ENCODE measurements at regions not wholly inside any gene's neighbourhood (a gene's known extent, or its start where the extent isn't known, plus 50 kb on each side); places are given as distances from the start of the nearest gene placed in this dataset.

DNA sequence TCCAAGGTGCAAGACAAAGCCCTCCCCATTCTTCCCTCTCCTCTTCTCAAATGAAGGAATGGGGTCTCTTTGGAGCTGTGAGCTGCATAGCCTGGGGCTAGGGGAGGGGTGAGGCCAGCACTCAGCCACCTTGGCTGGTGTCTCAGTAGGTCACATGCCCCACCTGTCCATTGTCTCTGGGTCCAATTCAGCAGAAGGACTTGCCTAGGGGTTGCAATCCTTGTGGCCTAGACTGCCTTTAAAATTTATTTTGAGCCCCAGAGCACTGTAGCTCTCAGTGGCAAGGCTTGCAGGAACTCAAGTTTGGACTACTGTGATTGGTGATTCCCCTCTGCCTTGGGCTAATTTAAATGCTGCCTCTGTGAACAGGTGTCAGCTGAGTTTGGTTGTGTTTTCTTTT is 336.7 kb downstream of the DDX10 start:
- Histone ChIP-seq H3K18ac (ENCODE audit: extremely low read depth, low read length) (no peak overlapping the region), H2AK5ac (ENCODE audit: low read depth, low read length) (no peak overlapping the region)
- no peak for DNase-seq (ENCODE audit: low read depth in 1 of 2, low spot score in 2 of 2)

More for the DNA sequence above, 336.7 kb downstream of the DDX10 start:
- Histone ChIP-seq H3K23me2 (ENCODE audit: low read depth, low read length) (no peaks in the 10 kb centered on the region), H3K9ac (replicated peaks in 1 of 4; ENCODE audit: extremely low read depth in 1 of 4, low read depth in 3 of 4, low read length in 3 of 4) (no peak overlapping the region), H3K27me3 (replicated peaks in 1 of 4; ENCODE audit: control insufficient read depth in 3 of 4, extremely low read depth in 1 of 4, insufficient read depth in 3 of 4, low read length in 3 of 4) (no peaks in the 10 kb centered on the region), H3K4me1 (replicated peaks in 1 of 4; ENCODE audit: control insufficient read depth in 3 of 4, insufficient read depth in 4 of 4, low read length in 3 of 4) (no peaks in the 10 kb centered on the region), H4K20me1 (replicated peaks in 1 of 2; ENCODE audit: control insufficient read depth in 1 of 2, insufficient read depth in 2 of 2, low read length in 2 of 2) (no peaks in the 10 kb centered on the region), H2BK20ac (ENCODE audit: low read length) (no peak overlapping the region), H3K36me3 (ENCODE audit: control insufficient read depth in 2 of 4, insufficient read depth in 4 of 4, low read length in 3 of 4) (no peaks in the 10 kb centered on the region), H3K23ac (ENCODE audit: insufficient read length) (no peak overlapping the region), H4K91ac (replicated peaks; ENCODE audit: insufficient read length, low read length) (no peak overlapping the region), H3K79me2 (ENCODE audit: control insufficient read depth in 1 of 2, insufficient read depth in 2 of 2, low read length in 2 of 2) (no peaks in the 10 kb centered on the region), H3K14ac (ENCODE audit: insufficient read length) (no peak overlapping the region), H2BK12ac (ENCODE audit: low read depth, low read length) (no peak overlapping the region), H2AFZ (ENCODE audit: low read length) (no peak overlapping the region), H3K4me3 (ENCODE audit: extremely low read depth in 1 of 4, insufficient read depth in 2 of 4, low read depth in 3 of 4, low read length in 4 of 4) (no peak overlapping the region), H3K9me3 (ENCODE audit: insufficient read depth in 2 of 2, low read depth in 1 of 2, low read length in 1 of 2) (no peaks in the 10 kb centered on the region), H4K5ac (ENCODE audit: insufficient read length, low read depth, low read length) (no peak overlapping the region), H3K79me1 (ENCODE audit: low read depth, low read length) (no peaks in the 10 kb centered on the region), H3K4ac (replicated peaks; ENCODE audit: insufficient read length, low read depth, low read length) (no peak overlapping the region), H2BK5ac (ENCODE audit: low read depth, low read length) (no peak overlapping the region), H4K8ac (ENCODE audit: extremely low read depth, insufficient read depth, low read length) (no peak overlapping the region), H3K4me2 (ENCODE audit: insufficient read depth in 1 of 2, low read depth in 2 of 2, low read length in 2 of 2) (no peak overlapping the region), H2BK15ac (ENCODE audit: low read length) (no peak overlapping the region), H2BK120ac (replicated peaks; ENCODE audit: low read depth, low read length) (no peak overlapping the region), H3K27ac (ENCODE audit: low read depth, low read length) (no peak overlapping the region), H3K56ac (replicated peaks; ENCODE audit: insufficient read length, low read depth, low read length) (no peak overlapping the region)
- ChIA-PET POLR2A (ENCODE audit: partially characterized antibody) (no interaction called here), CTCF (ENCODE audit: partially characterized antibody) (interaction anchor here (1.0 kb wide), 1 partner anchor 23 kb away, joined by 3 read pairs; no protein-coding TSS in a partner anchor)
- TF ChIP-seq, protein P1, sequence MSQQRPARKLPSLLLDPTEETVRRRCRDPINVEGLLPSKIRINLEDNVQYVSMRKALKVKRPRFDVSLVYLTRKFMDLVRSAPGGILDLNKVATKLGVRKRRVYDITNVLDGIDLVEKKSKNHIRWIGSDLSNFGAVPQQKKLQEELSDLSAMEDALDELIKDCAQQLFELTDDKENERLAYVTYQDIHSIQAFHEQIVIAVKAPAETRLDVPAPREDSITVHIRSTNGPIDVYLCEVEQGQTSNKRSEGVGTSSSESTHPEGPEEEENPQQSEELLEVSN (IDR thresholded peaks at IDR 0.05): no peak
- no peak for TF ChIP-seq MAFK (IDR thresholded peaks at IDR 0.05; ENCODE audit: low read depth, low read length)
- TF ChIP-seq YY1 (IDR thresholded peaks at IDR 0.05; ENCODE audit: low read depth, low read length): no peak
- TF ChIP-seq EZH2 (IDR thresholded peaks at IDR 0.05; ENCODE audit: low read depth, low read length, severe bottlenecking): no peak
- no peak for TF ChIP-seq BCL11A (IDR thresholded peaks at IDR 0.05; ENCODE audit: low read depth in 2 of 2, low read length in 2 of 2)
- no peak for TF ChIP-seq POU5F1 (IDR thresholded peaks at IDR 0.05; ENCODE audit: low read depth, low read length)
- no peak for TF ChIP-seq ZNF274 (IDR thresholded peaks at IDR 0.05; ENCODE audit: borderline replicate concordance, extremely low read depth, low read length)
- TF ChIP-seq, protein P2, sequence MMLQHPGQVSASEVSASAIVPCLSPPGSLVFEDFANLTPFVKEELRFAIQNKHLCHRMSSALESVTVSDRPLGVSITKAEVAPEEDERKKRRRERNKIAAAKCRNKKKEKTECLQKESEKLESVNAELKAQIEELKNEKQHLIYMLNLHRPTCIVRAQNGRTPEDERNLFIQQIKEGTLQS (IDR thresholded peaks at IDR 0.05; ENCODE audit: insufficient read depth, low read depth, low read length): no peak
- no peak for TF ChIP-seq SIN3A (conservative IDR thresholded peaks at IDR 0.05 in 1 of 2, IDR thresholded peaks at IDR 0.05 in 1 of 2; ENCODE audit: low read depth in 1 of 2, low read length in 2 of 2)
- FAIRE-seq: no peak
